RCC 7860 (cell line): ENCODE measurements at regions not wholly inside any gene's neighbourhood (a gene's known extent, or its start where the extent isn't known, plus 50 kb on each side); places are given as distances from the start of the nearest gene placed in this dataset.
"Not testable (repeated sequence)": the region's sequence is repeated elsewhere in the genome, so short reads cannot be mapped to it uniquely, and the experiment has no call there.

ENCODE experiments used
- DNase-seq: peaks from one replicate; pipeline ENCODE4 v3.0.0-alpha.2; 2015; ENCODE audit warnings: low spot score
- FAIRE-seq: peaks from 2 replicates; lab custom pipeline; 2012; peaks lifted over from hg19 to GRCh38; lab: Jason Lieb, UNC

GRCh38 chr14:62455446-62455845, 589.8 kb downstream of the KCNH5 start:
- FAIRE-seq (no peak), DNase-seq (no peak)

GRCh38 chr14:62462988-62463387, 582.3 kb downstream of the KCNH5 start:
- no peak for FAIRE-seq
- no peak for DNase-seq

- FAIRE-seq (no peak), DNase-seq (no peak)
Observed at GRCh38 chr14:62468946-62469345, 576.3 kb downstream of the KCNH5 start.

GRCh38 chr14:62470935-62471334, 574.3 kb downstream of the KCNH5 start:
- DNase-seq (no peak), FAIRE-seq (no peak)

- no peak for DNase-seq
- no peak for FAIRE-seq
Observed at GRCh38 chr14:62491146-62491545, 554.1 kb downstream of the KCNH5 start.

GRCh38 chr14:62497708-62498107, 547.5 kb downstream of the KCNH5 start:
- DNase-seq: no peak
- no peak for FAIRE-seq

- DNase-seq (no peak), FAIRE-seq (no peak)
Observed at GRCh38 chr14:62501021-62501750, 544.1 kb downstream of the KCNH5 start.

- FAIRE-seq (no peak), DNase-seq (no peak)
Observed at GRCh38 chr14:62505045-62505444, 540.2 kb downstream of the KCNH5 start.

GRCh38 chr14:62521309-62521708, 523.9 kb downstream of the KCNH5 start:
- FAIRE-seq, DNase-seq: not testable (repeated sequence)

GRCh38 chr14:62528296-62528695, 517.0 kb downstream of the KCNH5 start:
- FAIRE-seq: no peak

GRCh38 chr14:62532181-62532580, 513.1 kb downstream of the KCNH5 start:
- DNase-seq (no peak), FAIRE-seq (no peak)

More at GRCh38 chr14:62528296-62528695, 517.0 kb downstream of the KCNH5 start:
- DNase-seq: no peak

GRCh38 chr14:62546862-62547474, 498.3 kb downstream of the KCNH5 start:
- FAIRE-seq (no peak), DNase-seq (no peak)

GRCh38 chr14:62557416-62557815, 487.8 kb downstream of the KCNH5 start:
- FAIRE-seq: no peak

GRCh38 chr14:62558451-62558850, 486.8 kb downstream of the KCNH5 start:
- no peak for DNase-seq
- FAIRE-seq: no peak

More at GRCh38 chr14:62557416-62557815, 487.8 kb downstream of the KCNH5 start:
- no peak for DNase-seq

- no peak for DNase-seq
- FAIRE-seq: no peak
Observed at GRCh38 chr14:62585247-62585646, 460.0 kb downstream of the KCNH5 start.

GRCh38 chr14:62592877-62593276, 452.4 kb downstream of the KCNH5 start:
- FAIRE-seq: no peak
- DNase-seq: no peak

GRCh38 chr14:62597143-62597542, 448.1 kb downstream of the KCNH5 start:
- DNase-seq (no peak), FAIRE-seq (no peak)

- FAIRE-seq (no peak), DNase-seq (no peak)
Observed at GRCh38 chr14:62599616-62600385, 445.5 kb downstream of the KCNH5 start.

- DNase-seq (no peak), FAIRE-seq (no peak)
Observed at GRCh38 chr14:62602712-62603111, 442.5 kb downstream of the KCNH5 start.

GRCh38 chr14:62604524-62604923, 440.7 kb downstream of the KCNH5 start:
- no peak for DNase-seq
- no peak for FAIRE-seq

- DNase-seq (no peak), FAIRE-seq (no peak)
Observed at GRCh38 chr14:62614122-62614521, 431.1 kb downstream of the KCNH5 start.

- DNase-seq (no peak), FAIRE-seq (no peak)
Observed at GRCh38 chr14:62616668-62617067, 428.6 kb downstream of the KCNH5 start.
